Hematopoietic multipotent progenitor cell treated with erythropoietin and hydrocortisone succinate and interleukin-3 and kit ligand, for 15 days (in vitro differentiated cells): ENCODE measurements at regions not wholly inside any gene's neighbourhood (a gene's known extent, or its start where the extent isn't known, plus 50 kb on each side); places are given as distances from the start of the nearest gene placed in this dataset.

Source experiments
- DNase-seq: peaks from one replicate; pipeline ENCODE4 v3.0.0-alpha.2; 2015; ENCODE audit warnings: low spot score

GRCh38 chr13:50195045-50195444 is 179.8 kb downstream of the KCNRG start:
- no peak for DNase-seq

- no peak for DNase-seq
Measured at GRCh38 chr13:50196118-50196517, 180.9 kb downstream of the KCNRG start.

GRCh38 chr13:50197705-50198104 is 182.5 kb downstream of the KCNRG start:
- no peak for DNase-seq

- DNase-seq = no peak
Measured at GRCh38 chr13:50198508-50198907, 183.3 kb downstream of the KCNRG start.

GRCh38 chr13:50200569-50200968 is 185.3 kb downstream of the KCNRG start:
- no peak for DNase-seq

- no peak for DNase-seq
Measured at GRCh38 chr13:50200988-50201387, 185.7 kb downstream of the KCNRG start.

GRCh38 chr13:50202485-50202884 is 187.2 kb downstream of the KCNRG start:
- no peak for DNase-seq

GRCh38 chr13:50203256-50203941 is 188.2 kb downstream of the KCNRG start:
- no peak for DNase-seq

GRCh38 chr13:50205581-50205980 is 190.3 kb downstream of the KCNRG start:
- no peak for DNase-seq

GRCh38 chr13:50208826-50209335 is 193.6 kb downstream of the KCNRG start:
- no peak for DNase-seq

GRCh38 chr13:50209631-50210030 is 194.4 kb downstream of the KCNRG start:
- no peak for DNase-seq

GRCh38 chr13:50213526-50213925 is 198.3 kb downstream of the KCNRG start:
- DNase-seq = no peak

GRCh38 chr13:50214514-50214913 is 199.3 kb downstream of the KCNRG start:
- DNase-seq = no peak

GRCh38 chr13:50215399-50215798 is 200.2 kb downstream of the KCNRG start:
- DNase-seq = no peak

- no peak for DNase-seq
Measured at GRCh38 chr13:50219743-50220142, 204.5 kb downstream of the KCNRG start.

- no peak for DNase-seq
Measured at GRCh38 chr13:50220938-50221337, 205.7 kb downstream of the KCNRG start.

- DNase-seq = no peak
Measured at GRCh38 chr13:50222569-50223332, 207.5 kb downstream of the KCNRG start.

GRCh38 chr13:50224534-50224933 is 209.3 kb downstream of the KCNRG start:
- no peak for DNase-seq

GRCh38 chr13:50225193-50226155 is 210.2 kb downstream of the KCNRG start:
- DNase-seq = no peak

GRCh38 chr13:50226515-50227155 is 211.4 kb downstream of the KCNRG start:
- no peak for DNase-seq

- no peak for DNase-seq
Measured at GRCh38 chr13:50227361-50227760, 212.1 kb downstream of the KCNRG start.

- no peak for DNase-seq
Measured at GRCh38 chr13:50228527-50228926, 213.3 kb downstream of the KCNRG start.
